ENCODE measurements at regions not wholly inside any gene's neighbourhood (a gene's known extent, or its start where the extent isn't known, plus 50 kb on each side); places are given as distances from the start of the nearest gene placed in this dataset.

DNA sequence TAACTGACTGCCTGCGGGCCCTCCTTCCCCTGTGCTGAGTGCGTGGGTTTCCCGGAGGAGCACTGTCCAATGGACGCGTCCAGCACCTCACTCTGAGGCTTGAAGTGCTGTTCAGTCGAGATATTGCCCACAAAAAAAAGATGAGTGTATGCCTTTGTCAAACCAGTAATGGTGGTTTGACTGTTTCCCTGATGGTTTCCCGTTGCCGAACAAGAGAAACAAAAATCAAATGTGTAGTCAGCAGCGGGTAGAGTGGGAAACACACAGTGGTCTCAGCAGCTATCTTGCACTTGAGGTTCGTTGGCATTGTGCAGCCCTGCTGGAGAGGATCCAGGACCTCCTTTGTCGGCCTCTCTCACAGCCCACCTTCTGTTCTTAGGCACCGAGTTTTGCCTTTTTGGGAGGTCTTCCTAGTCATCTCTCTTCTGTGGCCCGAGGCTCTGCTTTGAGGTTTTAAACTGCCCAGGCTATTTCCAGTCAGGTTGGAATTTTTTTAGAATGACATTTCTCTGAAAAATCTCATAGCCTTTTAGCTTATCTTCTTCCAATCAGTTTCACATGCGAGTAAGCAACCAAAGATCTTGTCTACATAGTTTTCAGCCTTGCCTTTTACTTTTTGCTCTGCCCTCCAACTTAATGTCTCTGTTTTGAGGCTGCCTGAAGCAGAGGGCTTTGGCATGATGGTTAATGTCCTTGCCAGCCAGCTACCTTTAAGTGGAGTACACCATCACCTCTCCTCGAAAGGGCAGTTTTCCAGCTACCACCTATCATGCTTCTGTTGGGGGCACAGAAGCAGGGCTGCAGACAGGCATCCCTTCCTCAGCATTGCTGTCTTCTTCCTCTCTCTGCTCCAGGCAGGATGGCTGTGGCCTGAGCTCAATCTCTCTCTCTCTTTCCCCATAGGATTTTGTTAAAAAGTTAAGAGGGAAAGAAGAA lies 132.3 kb downstream of the URB2 start:
- no peak overlapping the region for H3K4me2 ChIP-seq (ENCODE audit: low read length)
- TF ChIP-seq TAF1 (IDR thresholded peaks at IDR 0.05; ENCODE audit: low read depth) (no peak), POLR2AphosphoS5 (IDR thresholded peaks at IDR 0.05) (no peak), EZH2 (IDR thresholded peaks at IDR 0.05; ENCODE audit: borderline replicate concordance, insufficient read depth, low read length, poor library complexity, severe bottlenecking) (no peak), RAD21 (conservative IDR thresholded peaks at IDR 0.05) (no peak), SMC3 (conservative IDR thresholded peaks at IDR 0.05; ENCODE audit: poor library complexity) (no peak), MXI1 (conservative IDR thresholded peaks at IDR 0.05; ENCODE audit: poor library complexity, severe bottlenecking) (no peak), EP300 (conservative IDR thresholded peaks at IDR 0.05; ENCODE audit: poor library complexity, severe bottlenecking) (no peak)
- TF ChIP-seq, protein P1, sequence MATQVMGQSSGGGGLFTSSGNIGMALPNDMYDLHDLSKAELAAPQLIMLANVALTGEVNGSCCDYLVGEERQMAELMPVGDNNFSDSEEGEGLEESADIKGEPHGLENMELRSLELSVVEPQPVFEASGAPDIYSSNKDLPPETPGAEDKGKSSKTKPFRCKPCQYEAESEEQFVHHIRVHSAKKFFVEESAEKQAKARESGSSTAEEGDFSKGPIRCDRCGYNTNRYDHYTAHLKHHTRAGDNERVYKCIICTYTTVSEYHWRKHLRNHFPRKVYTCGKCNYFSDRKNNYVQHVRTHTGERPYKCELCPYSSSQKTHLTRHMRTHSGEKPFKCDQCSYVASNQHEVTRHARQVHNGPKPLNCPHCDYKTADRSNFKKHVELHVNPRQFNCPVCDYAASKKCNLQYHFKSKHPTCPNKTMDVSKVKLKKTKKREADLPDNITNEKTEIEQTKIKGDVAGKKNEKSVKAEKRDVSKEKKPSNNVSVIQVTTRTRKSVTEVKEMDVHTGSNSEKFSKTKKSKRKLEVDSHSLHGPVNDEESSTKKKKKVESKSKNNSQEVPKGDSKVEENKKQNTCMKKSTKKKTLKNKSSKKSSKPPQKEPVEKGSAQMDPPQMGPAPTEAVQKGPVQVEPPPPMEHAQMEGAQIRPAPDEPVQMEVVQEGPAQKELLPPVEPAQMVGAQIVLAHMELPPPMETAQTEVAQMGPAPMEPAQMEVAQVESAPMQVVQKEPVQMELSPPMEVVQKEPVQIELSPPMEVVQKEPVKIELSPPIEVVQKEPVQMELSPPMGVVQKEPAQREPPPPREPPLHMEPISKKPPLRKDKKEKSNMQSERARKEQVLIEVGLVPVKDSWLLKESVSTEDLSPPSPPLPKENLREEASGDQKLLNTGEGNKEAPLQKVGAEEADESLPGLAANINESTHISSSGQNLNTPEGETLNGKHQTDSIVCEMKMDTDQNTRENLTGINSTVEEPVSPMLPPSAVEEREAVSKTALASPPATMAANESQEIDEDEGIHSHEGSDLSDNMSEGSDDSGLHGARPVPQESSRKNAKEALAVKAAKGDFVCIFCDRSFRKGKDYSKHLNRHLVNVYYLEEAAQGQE (IDR thresholded peaks at IDR 0.05; ENCODE audit: borderline replicate concordance): no peak
- TF ChIP-seq, protein P2, sequence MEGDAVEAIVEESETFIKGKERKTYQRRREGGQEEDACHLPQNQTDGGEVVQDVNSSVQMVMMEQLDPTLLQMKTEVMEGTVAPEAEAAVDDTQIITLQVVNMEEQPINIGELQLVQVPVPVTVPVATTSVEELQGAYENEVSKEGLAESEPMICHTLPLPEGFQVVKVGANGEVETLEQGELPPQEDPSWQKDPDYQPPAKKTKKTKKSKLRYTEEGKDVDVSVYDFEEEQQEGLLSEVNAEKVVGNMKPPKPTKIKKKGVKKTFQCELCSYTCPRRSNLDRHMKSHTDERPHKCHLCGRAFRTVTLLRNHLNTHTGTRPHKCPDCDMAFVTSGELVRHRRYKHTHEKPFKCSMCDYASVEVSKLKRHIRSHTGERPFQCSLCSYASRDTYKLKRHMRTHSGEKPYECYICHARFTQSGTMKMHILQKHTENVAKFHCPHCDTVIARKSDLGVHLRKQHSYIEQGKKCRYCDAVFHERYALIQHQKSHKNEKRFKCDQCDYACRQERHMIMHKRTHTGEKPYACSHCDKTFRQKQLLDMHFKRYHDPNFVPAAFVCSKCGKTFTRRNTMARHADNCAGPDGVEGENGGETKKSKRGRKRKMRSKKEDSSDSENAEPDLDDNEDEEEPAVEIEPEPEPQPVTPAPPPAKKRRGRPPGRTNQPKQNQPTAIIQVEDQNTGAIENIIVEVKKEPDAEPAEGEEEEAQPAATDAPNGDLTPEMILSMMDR (IDR thresholded peaks at IDR 0.05; ENCODE audit: poor library complexity, severe bottlenecking): no peak
- no peaks in the 10 kb centered on the region for H3K79me2 ChIP-seq (replicated peaks; ENCODE audit: insufficient read depth, low read length)
- H4K20me1 ChIP-seq (ENCODE audit: insufficient read depth): no peaks in the 10 kb centered on the region
- H3K9ac ChIP-seq (ENCODE audit: low read length): no peak overlapping the region
- no peaks in the 10 kb centered on the region for H3K36me3 ChIP-seq (ENCODE audit: insufficient read depth, low read length)
- H3K27ac ChIP-seq (ENCODE audit: low read length): no peak overlapping the region
- H3K9me2 ChIP-seq (ENCODE audit: insufficient read depth, low read length): no peaks in the 10 kb centered on the region
- no peaks in the 10 kb centered on the region for H3K27me3 ChIP-seq (ENCODE audit: insufficient read depth, low read depth, low read length)
- H3F3A ChIP-seq (ENCODE audit: insufficient read depth, low read length, poor library complexity, severe bottlenecking): no peaks in the 10 kb centered on the region
- H3K4me3 ChIP-seq (ENCODE audit: low read length): no peak overlapping the region
- H3K9me3 ChIP-seq (ENCODE audit: low read length): no peaks in the 10 kb centered on the region
- no peak overlapping the region for H2AFZ ChIP-seq (ENCODE audit: low read depth, low read length)

DNA sequence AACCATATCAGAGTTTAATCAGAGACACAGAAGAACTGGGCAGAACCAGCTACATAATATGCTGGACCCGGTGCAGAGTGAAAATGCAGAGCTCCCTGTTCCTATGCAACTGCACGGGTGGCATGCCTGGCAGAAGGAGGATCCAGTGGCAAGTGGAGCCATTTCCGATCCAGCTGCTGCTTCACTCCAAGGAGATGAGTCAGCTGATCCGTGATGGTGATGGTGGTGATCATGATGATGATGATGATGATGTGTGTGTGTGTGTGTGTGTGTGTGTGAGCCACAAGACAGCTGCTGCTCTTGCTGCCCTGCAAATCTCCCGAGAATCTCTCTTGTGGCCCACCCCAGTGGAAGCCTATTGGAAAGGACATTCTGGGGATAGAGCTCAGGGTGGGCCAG lies 133.0 kb downstream of the URB2 start:
- Histone ChIP-seq H3F3A (ENCODE audit: insufficient read depth, low read length, poor library complexity, severe bottlenecking) (no peaks in the 10 kb centered on the region), H3K27me3 (ENCODE audit: insufficient read depth, low read depth, low read length) (no peaks in the 10 kb centered on the region), H3K79me2 (replicated peaks; ENCODE audit: insufficient read depth, low read length) (no peaks in the 10 kb centered on the region), H3K4me2 (ENCODE audit: low read length) (no peak overlapping the region), H3K27ac (ENCODE audit: low read length) (no peak overlapping the region), H3K36me3 (ENCODE audit: insufficient read depth, low read length) (no peaks in the 10 kb centered on the region), H4K20me1 (ENCODE audit: insufficient read depth) (no peaks in the 10 kb centered on the region), H3K9ac (ENCODE audit: low read length) (no peak overlapping the region), H2AFZ (ENCODE audit: low read depth, low read length) (no peak overlapping the region), H3K9me3 (ENCODE audit: low read length) (no peaks in the 10 kb centered on the region), H3K9me2 (ENCODE audit: insufficient read depth, low read length) (no peaks in the 10 kb centered on the region), H3K4me3 (ENCODE audit: low read length) (no peak overlapping the region)
- TF ChIP-seq RAD21 (conservative IDR thresholded peaks at IDR 0.05): no peak
